ENCODE measurements at regions not wholly inside any gene's neighbourhood (a gene's known extent, or its start where the extent isn't known, plus 50 kb on each side); places are given as distances from the start of the nearest gene placed in this dataset.

DNA sequence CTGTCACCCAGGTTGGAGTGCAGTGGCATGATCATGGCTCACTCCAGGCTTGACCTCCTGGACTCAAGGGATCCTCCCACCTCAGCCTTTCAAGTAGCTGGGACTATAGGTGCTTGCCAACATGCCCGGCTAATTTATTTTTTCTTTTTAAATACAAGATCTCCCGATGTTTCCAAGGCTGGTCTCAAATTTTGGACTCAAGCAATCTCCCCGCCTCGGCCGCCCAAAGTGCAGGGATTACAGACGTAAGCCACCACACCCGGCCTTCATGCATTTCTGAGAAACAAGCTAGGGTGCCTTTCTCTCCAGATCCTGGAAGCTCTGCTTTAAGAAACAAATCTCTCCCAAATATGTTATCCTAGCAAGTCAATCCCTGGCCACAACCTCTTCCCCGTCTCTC is 234.1 kb downstream of the FBXO15 start:
- DNase-seq, result no peak

DNA sequence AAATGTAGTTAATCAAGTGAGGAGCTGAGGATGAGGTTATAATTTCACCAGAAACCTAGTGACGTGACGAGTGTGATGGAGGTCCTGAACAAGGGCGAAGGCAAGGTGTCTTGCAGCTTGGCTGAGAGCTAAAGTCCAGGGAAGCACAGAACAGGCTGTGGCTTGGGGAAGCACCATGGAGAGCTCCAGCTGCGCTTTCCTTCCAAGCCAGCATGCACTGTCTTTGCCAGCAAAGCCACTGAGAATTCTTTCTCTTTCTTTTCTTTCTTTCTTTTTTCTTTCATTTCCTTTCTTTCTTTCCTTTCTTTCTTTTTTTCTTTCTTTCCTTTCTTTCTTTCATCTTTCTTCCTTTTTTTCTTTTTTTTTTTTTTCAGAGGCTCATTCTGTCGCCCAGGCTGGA is 239.3 kb downstream of the FBXO15 start:
- no peak for DNase-seq

GRCh38 chr18:73901566-73901965 is 246.1 kb downstream of the FBXO15 start:
- DNase-seq, result no peak

- DNase-seq, result no peak
Measured at GRCh38 chr18:73901151-73901550, 246.5 kb downstream of the FBXO15 start.

DNA sequence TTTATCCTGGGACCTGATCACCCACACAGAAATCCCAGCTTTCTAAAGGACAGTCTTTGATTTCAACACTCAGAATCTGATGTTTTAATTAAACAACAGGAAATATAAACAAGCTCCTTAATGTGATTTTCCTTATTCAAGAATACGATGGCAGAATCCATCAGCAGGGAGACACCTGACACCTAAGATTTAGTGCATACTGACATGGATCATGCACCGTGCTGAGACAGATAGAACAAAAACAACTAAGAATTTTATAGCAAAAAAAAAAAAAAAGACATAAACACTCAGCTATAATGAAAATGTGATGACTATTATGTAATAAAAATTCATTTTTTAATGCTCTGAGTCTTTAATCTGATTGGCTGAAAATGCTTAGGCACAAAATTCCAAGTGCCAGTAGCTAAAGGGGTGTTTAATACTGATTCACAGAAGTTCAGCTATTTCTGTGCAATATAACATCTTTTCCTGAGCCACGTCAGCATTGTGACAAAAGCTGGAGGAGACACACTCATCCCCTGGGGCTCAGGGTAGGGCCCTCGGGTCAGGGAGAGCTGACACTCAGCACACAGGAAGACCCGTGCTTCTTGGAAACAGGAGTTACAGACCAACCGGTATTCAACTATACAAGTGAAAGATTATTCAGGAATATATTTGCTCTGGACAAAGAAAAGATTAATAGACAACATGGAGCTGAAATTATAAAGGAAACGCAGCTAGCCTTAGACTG is 247.4 kb downstream of the FBXO15 start:
- no peak for DNase-seq

- DNase-seq, result no peak
Measured at GRCh38 chr18:73897517-73897916, 250.1 kb downstream of the FBXO15 start.

DNA sequence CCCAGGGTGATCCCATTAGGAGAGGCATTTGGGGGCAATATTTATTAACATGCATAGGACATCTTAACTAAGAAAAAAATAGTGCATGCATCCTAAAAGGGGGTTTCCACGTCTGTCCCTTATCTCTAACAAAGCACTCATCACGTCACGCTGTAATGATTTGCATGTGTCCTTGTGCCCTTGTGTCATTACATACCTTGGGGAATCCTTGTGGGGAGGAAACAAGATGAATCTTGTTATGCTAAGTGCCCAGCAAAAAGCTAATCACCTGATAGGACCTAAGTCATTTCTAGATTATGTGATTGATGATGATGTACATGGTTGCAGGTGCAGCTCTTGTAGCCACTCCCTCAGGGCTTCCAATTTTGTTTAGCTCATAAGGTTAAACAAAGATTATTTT is 250.9 kb downstream of the FBXO15 start:
- no peak for DNase-seq

GRCh38 chr18:73895701-73896100 is 251.9 kb downstream of the FBXO15 start:
- no peak for DNase-seq

DNA sequence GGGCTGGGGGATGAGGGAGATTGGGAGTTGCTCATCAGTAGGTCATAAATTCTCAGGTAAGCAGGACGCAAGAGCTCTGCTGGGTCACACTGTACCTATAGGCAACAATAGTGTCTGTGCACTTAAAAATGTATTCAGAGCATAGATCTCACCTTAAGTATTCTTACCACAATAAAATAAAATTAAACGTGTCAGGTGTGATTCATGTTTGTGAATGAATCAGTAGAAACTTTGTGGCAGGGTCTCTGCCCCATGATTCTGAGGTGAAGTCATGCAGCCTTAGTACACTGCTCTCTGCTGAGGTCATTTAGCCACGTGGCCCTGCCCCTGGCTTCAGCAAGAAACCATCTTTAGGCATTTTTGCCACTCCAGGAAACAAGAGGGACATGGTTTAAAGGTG is 253.8 kb downstream of the FBXO15 start:
- no peak for DNase-seq

DNA sequence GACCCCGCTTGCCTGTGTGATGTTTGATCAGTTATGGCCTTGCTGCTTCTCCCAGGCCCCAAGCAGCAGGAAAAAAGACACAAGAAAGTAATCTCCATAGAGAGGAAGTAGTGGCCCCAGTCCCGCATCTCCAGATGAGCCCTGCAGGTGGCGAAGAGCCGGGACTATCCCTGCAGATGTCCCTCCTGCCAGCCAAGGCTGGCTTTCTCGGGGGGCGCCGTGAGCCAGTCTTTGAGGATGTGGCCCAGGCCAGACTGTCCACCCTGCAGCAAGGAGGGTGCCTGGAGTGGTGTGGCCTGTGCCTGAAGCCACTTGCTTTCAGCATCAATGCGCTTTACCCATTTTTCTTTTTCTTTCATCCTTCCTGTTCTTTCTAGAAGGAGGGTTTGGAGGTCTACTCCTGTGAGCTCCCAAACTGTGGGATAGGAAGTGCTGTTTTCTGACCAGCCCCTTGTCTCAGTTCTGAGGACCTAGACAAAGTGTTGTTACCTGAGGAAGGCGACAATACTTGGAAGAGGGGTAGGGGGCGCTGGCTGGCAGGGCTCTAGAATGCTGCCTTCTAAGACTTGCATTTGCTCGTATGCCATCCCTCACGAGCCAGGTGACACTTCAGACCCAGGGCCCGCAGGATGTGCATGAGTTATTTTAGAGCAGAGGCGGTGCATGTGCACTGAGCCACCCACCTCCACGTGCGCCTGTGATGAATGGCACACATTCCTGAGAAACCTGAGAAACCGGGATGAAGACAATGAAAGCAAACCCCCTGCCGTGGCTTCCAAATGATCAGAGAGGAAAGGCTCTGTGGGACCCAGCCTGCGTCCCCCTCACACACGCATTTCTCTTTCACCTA is 255.8 kb downstream of the FBXO15 start:
- no peak for DNase-seq

DNA sequence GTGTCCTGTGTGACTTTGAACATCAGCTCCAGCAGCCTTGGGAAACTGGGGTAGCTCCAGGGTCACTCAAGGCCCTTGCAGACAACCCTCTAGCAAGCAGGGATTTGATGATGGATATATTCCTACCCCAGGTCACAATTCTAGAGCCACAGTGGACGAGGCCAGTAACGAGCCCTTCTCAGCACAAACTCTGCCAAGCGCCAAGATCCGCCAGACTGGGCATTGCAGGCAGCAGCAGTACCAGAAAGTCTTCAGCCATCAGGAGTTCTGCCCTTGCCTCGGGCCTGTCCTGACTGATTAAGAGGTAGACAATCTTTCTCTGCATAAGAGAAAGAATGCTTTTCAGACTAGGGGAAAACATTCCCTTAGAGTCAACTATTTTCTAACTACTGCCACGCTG is 259.1 kb downstream of the FBXO15 start:
- DNase-seq, result no peak

DNA sequence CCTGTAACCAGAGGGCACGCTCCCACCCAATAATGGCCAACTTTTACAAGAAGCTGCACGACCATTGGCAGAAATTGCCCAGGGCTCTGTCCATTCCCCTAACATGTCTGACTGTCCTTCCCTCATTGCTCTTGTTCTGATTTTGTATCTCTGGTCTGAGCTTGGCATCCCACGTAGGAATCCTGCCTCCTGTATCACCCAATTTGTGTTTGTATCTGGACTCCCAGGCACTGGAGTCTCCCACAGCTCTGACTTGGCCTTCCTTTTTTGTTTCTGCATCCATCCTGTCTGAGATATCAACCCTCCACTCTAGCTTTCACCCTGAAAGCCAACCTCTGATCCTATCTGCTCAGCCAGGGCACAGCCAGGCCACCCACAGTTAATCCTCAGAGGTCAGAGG is 259.8 kb downstream of the FBXO15 start:
- no peak for DNase-seq

DNA sequence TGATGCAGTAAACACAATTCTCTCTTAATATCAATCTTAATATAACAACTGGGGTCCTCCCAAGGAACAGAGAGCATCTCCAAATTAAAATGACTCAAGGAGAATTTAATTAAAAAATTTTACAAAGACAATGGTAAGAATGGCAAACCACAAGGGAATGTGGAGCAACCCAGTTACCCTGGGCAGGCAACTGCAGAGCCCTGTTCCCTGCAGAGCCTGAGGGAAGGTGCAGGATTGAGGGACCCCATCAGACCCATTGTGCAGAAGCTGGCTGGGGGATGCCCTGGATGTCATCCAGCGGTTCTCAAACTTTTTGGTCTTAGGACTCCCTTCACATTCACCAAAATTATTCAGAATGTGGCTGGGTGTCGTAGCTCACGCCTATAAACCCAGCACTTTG is 262.8 kb downstream of the FBXO15 start:
- no peak for DNase-seq

DNA sequence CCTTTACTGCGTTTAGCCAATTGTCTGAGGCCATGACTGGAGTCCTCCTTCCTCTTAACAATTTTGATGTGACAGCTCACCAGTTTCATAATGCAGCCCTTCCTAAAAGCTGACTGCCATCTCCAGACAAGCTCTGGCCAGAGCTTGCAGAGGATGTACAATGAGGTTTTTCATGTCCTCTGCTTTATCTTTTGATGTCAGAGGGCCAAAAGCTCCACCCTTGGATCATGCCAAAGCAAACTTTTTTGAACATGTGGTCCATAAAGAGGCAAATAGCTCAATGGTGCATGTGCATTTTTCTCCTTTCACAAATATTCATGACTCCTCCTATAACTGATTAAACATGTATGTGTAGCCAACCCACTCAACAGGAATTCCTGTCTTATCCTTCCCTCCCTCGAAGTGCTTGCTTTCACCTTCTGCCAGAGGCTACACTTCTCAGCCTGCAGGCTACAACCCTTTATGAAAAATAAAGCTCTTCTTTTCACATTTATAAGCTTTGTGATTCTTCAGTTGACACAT is 266.2 kb downstream of the FBXO15 start:
- DNase-seq, result no peak

DNA sequence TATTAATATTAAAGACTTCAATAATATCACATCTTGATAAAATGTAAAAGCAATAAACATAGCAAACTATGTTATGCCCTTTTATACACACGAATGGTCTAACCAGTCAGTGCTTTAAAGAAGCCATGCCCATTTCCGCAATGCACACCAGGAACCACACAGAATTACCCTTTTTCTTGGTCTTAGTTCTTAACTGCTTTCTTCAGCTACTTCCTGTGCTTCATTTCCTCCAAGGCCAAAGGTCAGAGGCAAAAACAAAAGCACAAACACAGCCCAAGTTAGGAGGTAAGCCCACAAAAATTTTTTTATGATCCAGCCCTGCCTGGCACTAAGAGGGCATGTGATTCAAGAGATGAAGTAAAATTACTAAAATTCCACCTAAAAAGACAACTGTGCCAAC is 267.2 kb downstream of the FBXO15 start:
- no peak for DNase-seq

DNA sequence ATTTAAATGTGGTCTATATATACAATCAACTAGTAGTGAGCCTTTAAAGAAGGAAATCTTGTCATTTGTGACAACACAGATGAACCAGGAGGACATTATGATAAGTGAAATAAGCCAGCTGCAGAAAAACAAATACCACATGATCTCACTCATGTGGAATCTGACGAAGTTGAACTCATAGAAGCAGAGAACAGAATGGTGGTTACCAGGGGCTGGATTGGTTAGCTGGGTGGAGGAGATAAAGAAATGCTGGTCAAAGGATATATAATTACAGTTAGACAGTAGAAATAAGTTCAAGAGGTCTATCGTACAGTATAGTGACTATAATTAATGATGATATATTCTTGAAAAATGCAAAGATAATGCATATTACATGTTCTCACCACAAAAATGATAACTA is 267.9 kb downstream of the FBXO15 start:
- no peak for DNase-seq

DNA sequence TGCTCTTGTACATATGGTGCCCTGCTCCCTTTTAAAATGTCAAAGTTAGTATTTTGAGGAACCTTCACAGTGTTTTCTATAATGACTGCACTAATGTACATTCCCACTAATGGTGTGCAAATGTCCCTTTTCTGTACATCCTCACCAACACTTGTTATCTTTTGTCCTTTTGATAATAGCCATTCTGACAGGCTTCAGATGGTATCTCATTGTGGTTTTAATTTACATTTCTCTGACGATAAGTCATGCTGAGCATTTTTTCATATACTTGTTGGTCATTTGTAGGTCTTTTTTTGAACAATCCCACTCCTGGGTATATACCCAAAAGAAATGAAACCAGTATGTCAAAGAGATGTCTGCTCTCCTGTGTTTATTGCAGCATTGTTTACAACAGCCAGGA is 268.3 kb downstream of the FBXO15 start:
- no peak for DNase-seq

GRCh38 chr18:73869182-73869581 is 278.5 kb downstream of the FBXO15 start:
- no peak for DNase-seq

- no peak for DNase-seq
Measured at GRCh38 chr18:73861771-73862170, 285.9 kb downstream of the FBXO15 start.

DNA sequence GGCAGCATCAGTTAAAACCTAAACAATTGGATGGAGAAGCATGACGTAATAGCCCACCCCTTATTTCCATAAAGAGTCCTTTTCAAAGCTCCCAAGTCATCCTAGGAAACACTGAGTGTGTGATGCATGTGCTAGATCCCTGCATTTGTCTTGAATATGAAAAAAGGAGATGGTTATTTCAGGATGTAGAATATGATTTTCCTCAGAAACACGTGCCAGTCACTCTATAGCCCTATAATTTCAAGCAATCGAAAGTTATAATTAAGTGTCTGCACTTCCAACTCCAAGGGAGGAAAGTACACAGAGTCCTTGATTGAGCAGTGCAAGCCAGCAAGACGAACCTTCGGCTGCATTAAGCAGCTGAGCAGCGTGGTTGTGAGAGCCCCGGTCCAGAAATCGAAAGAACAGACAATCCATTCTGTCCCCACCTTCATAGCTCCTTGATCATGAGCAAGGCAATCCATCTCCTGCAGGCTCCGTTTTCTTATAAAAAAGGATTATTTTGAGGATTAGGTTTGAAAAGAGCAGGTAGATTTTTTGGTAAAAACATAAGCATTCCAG is 287.7 kb downstream of the FBXO15 start:
- DNase-seq, result no peak

- no peak for DNase-seq
Measured at GRCh38 chr18:73852789-73853549, 294.7 kb downstream of the FBXO15 start.

- no peak for DNase-seq
Measured at GRCh38 chr18:73850782-73851181, 296.9 kb downstream of the FBXO15 start.

DNA sequence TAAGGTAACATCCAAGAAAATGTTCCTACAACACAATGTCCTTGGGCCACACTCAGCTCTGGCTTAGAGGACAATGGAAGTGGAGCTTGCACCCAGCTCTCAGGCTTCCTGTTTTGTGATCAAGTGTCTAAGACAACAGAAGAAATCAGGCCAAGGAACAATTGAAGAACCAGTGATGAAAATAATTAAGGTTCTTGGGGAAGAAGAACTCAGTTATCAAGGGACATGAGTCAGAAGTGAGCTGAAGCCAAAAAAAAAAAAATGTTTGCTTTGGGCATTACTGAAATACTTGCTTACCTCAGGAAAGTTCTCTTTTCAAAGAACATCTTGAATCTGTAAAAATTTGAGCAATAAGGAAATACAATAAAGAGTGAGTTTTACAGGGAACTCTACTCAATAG is 299.0 kb downstream of the FBXO15 start:
- DNase-seq, result no peak

Measured in activated T-cell treated with anti-CD3 and anti-CD28 coated beads, Interleukin-2, amount 50 U/mL, for 1 hour (primary cell).